GM10248 (cell line): ENCODE measurements at regions not wholly inside any gene's neighbourhood (a gene's known extent, or its start where the extent isn't known, plus 50 kb on each side); places are given as distances from the start of the nearest gene placed in this dataset.

Experiments used
- CTCF ChIA-PET: fragments of 300-600 bp; sonication (Branson Sonifier 250); formaldehyde crosslinking; extraction: SDS; loops from one replicate; lab custom pipeline; 2021; ENCODE audit warnings: antibody characterized with exemption; lab: Yijun Ruan, JAX
- POLR2A ChIA-PET: fragments of 350-650 bp; sonication (Branson Sonifier 250); formaldehyde crosslinking; extraction: SDS; loops from one replicate; lab custom pipeline; 2020; ENCODE audit warnings: antibody characterized with exemption; lab: Yijun Ruan, JAX
- DNase-seq: peaks from one replicate; pipeline ENCODE4 v3.0.0; 2012; ENCODE audit errors: extremely low spot score
- CTCF ChIP-seq: IDR thresholded peaks from 2 replicates; pipeline ENCODE4 v1.5.1; 2012; ENCODE audit warnings: mild to moderate bottlenecking, low read depth; ENCODE audit errors: extremely low read depth, missing control alignments, control extremely low read depth

- DNase-seq = no peak
- POLR2A ChIA-PET = no interaction called here
- CTCF ChIA-PET = no interaction called here
- TF ChIP-seq CTCF = no peak
These were observed 299.2 kb upstream of the COL8A1 start for GRCh38 chr3:99339222-99339621.

- CTCF ChIA-PET = interaction anchor here (1.2 kb wide), 1 partner anchor 21 kb away, joined by 3 read pairs; no protein-coding TSS in a partner anchor
- DNase-seq = no peak
- POLR2A ChIA-PET = no interaction called here
- no peak for TF ChIP-seq CTCF
These were observed 305.7 kb upstream of the COL8A1 start for GRCh38 chr3:99332718-99333117.

GRCh38 chr3:99332276-99332675 is 306.1 kb upstream of the COL8A1 start:
- POLR2A ChIA-PET = no interaction called here
- no peak for DNase-seq
- TF ChIP-seq CTCF = no peak
- CTCF ChIA-PET = interaction anchor here (1.2 kb wide), 1 partner anchor 22 kb away, joined by 3 read pairs; no protein-coding TSS in a partner anchor

- ChIA-PET CTCF (no interaction called here), POLR2A (no interaction called here)
- no peak for DNase-seq
- no peak for TF ChIP-seq CTCF
These were observed 307.4 kb upstream of the COL8A1 start for GRCh38 chr3:99330924-99331532.

- POLR2A ChIA-PET = no interaction called here
- CTCF ChIA-PET = no interaction called here
- DNase-seq = no peak
- TF ChIP-seq CTCF = no peak
These were observed 308.1 kb upstream of the COL8A1 start for GRCh38 chr3:99330281-99330680.

- DNase-seq = no peak
- ChIA-PET POLR2A (no interaction called here), CTCF (interaction anchor here (0.5 to 2.4 kb wide), 5 partner anchors 8 to 173 kb away, joined by 3 to 11 read pairs (median 4); no protein-coding TSS in a partner anchor)
- TF ChIP-seq CTCF = no peak
These were observed 313.0 kb upstream of the COL8A1 start for GRCh38 chr3:99325402-99325801.
